Kidney epithelial cell (primary cell): ENCODE measurements at regions not wholly inside any gene's neighbourhood (a gene's known extent, or its start where the extent isn't known, plus 50 kb on each side); places are given as distances from the start of the nearest gene placed in this dataset.

Source experiments
- DNase-seq: peaks from one replicate; pipeline ENCODE4 v3.0.0-alpha.2; 2010; ENCODE audit warnings: low read depth
- H3K27me3 ChIP-seq: 2 replicates; pipeline ENCODE4 v1.6.0; 2011; ENCODE audit warnings: low read length; ENCODE audit not compliant: control insufficient read depth, insufficient read depth
- H3K36me3 ChIP-seq: 2 replicates; pipeline ENCODE4 v1.5.1; 2011; ENCODE audit warnings: low read length; ENCODE audit not compliant: control insufficient read depth, insufficient read depth
- H3K4me3 ChIP-seq: 2 replicates; pipeline ENCODE4 v1.5.1; 2011; ENCODE audit warnings: low read depth, mild to moderate bottlenecking, control low read depth, low read length
- TF ChIP-seq, protein P1 (sequence below): IDR thresholded peaks from 2 replicates; pipeline ENCODE4 v1.5.1; 2011; ENCODE audit warnings: mild to moderate bottlenecking, moderate library complexity, low read length, control low read depth, inconsistent platforms; ENCODE audit not compliant: insufficient read depth, poor library complexity, severe bottlenecking

DNA sequence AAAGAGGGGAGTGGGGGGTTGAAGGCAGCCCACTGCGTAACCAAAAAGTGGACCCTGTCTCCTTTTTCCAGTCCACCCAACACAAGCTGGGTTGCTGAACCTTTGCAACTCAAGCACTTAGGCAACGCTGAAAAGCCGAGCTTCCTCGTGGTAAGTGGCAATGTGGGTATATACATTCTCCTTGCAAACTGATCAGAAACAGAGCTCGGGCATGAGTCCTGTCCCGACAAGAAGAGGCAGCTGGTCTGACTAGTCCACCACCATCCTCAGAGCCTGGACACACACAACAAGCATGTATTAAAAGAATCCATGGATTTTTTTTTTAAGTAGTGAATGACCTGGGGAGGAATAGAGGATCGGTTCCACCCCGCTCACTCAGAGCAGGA lies 240.6 kb upstream of the ZNF507 start:
- DNase-seq: no peak
- no peaks in the 10 kb centered on the region for H3K36me3 ChIP-seq
- no peak overlapping the region for H3K4me3 ChIP-seq
- TF ChIP-seq, protein P1, sequence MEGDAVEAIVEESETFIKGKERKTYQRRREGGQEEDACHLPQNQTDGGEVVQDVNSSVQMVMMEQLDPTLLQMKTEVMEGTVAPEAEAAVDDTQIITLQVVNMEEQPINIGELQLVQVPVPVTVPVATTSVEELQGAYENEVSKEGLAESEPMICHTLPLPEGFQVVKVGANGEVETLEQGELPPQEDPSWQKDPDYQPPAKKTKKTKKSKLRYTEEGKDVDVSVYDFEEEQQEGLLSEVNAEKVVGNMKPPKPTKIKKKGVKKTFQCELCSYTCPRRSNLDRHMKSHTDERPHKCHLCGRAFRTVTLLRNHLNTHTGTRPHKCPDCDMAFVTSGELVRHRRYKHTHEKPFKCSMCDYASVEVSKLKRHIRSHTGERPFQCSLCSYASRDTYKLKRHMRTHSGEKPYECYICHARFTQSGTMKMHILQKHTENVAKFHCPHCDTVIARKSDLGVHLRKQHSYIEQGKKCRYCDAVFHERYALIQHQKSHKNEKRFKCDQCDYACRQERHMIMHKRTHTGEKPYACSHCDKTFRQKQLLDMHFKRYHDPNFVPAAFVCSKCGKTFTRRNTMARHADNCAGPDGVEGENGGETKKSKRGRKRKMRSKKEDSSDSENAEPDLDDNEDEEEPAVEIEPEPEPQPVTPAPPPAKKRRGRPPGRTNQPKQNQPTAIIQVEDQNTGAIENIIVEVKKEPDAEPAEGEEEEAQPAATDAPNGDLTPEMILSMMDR: no peak
- H3K27me3 ChIP-seq: peaks cover 2% of the 10 kb centered on the region

DNA sequence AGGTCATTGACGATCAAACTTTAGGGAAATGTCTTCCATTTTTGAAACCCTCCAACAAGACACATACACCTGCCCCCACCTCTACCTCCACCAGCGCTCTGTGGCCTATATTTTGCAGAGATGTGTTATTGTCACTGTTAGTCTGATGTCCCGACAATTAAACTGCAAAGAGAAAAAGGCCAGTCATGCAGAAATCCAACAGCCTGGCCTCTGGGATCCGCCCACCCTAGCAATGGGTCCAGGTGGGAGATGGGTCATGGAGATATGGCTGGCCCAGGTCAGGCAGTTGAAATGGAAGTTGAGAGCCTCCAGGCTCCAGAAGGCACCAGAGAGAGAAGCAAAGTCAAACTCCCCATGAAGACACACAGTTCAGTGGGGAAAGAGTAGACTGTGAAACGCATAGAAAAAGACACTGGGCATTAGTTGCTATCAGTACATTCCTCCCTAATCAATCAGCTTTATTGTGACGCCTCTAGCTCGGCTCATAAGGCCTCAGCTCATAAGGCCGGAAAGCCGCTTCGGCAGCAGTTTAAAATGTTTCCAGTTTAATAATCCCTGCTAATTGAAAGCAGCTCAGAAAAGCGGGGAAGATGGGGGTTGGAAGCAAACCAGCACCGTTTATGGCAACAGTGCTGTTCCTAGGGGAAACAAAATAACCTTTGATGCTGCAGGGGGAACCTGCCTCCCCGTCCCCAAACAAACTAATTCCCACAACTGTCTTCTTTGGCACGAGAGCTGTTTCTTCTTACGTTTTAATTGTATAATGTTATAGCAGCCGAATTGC lies 239.7 kb upstream of the ZNF507 start:
- Histone ChIP-seq H3K27me3 (peaks cover 2% of the 10 kb centered on the region), H3K36me3 (no peaks in the 10 kb centered on the region), H3K4me3 (no peak overlapping the region)
- DNase-seq: no peak
- TF ChIP-seq, protein P1: no peak

DNA sequence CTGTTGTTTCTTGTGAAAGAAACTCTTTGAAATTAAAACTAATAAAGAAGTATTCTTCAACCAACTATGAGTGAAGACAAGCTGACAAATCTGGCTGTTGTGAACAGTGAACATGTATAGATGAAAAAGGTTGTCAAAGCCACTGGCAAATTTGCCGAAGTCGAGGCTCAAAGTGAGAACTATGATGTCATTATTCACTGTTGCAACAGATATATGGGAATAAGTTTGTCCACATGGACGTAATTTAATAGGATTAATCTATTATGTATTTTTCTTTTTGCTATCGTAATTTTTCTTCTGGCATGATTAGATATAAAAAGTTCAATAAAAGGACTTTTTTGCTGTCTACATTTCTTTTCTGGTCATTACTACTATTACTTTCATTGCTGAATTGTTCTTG lies 223.2 kb upstream of the ZNF507 start:
- H3K27me3 ChIP-seq: no peaks in the 10 kb centered on the region
- TF ChIP-seq, protein P1: no peak
- no peaks in the 10 kb centered on the region for H3K36me3 ChIP-seq
- no peak for DNase-seq
- no peak overlapping the region for H3K4me3 ChIP-seq

GRCh38 chr19:32123355-32123940 lies 222.0 kb upstream of the ZNF507 start:
- Histone ChIP-seq H3K36me3 (no peaks in the 10 kb centered on the region), H3K4me3 (no peak overlapping the region), H3K27me3 (no peaks in the 10 kb centered on the region)
- TF ChIP-seq, protein P1: no peak
- DNase-seq: no peak

DNA sequence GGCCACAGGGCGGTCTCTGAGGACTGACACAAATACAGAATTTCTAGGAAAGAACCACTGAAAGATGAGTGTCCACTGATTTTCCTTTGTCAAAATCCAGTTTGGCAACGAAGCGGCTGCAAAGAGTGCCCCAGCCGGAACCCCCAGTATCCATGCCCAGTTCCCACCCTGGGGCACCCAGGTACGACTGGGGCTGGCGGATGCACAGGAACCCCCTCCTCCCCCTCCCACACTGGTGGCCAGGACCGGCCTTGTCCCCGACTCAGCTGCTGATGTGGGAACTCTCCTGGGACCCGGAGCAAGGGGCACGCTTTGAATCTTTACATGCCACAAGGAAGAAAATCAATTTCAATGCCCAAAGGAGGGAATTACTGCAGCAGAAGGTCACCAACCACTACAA lies 220.8 kb upstream of the ZNF507 start:
- Histone ChIP-seq H3K27me3 (no peaks in the 10 kb centered on the region), H3K4me3 (no peak overlapping the region), H3K36me3 (no peaks in the 10 kb centered on the region)
- TF ChIP-seq, protein P1: no peak
- no peak for DNase-seq
